GM13976 (cell line): ENCODE measurements at regions not wholly inside any gene's neighbourhood (a gene's known extent, or its start where the extent isn't known, plus 50 kb on each side); places are given as distances from the start of the nearest gene placed in this dataset.

Experiments used
- DNase-seq: peaks from one replicate; pipeline ENCODE4 v3.0.0; 2012; ENCODE audit warnings: low spot score
- CTCF ChIP-seq: IDR thresholded peaks from 2 replicates; pipeline ENCODE4 v1.5.1; 2012; ENCODE audit warnings: borderline replicate concordance, mild to moderate bottlenecking; ENCODE audit not compliant: insufficient read depth; ENCODE audit errors: extremely low read depth, missing control alignments, control extremely low read depth
- in situ Hi-C: fragments of 300-500 bp; cut with MboI; formaldehyde crosslinking; loops from one replicate; pipeline ENCODE4 v1.12.0; 2022; ENCODE audit warnings: low sequenced_read_pairs, mixed read lengths, inconsistent platforms; ENCODE audit not compliant: unreplicated experiment

GRCh38 chr2:122183890-122184289 lies 428.4 kb downstream of the TSN start:
- TF ChIP-seq CTCF: no peak
- no peak for DNase-seq
- in situ Hi-C loops: no loop called here

GRCh38 chr2:122186761-122187222 lies 431.3 kb downstream of the TSN start:
- DNase-seq: no peak
- in situ Hi-C loops: no loop called here
- no peak for TF ChIP-seq CTCF

DNA sequence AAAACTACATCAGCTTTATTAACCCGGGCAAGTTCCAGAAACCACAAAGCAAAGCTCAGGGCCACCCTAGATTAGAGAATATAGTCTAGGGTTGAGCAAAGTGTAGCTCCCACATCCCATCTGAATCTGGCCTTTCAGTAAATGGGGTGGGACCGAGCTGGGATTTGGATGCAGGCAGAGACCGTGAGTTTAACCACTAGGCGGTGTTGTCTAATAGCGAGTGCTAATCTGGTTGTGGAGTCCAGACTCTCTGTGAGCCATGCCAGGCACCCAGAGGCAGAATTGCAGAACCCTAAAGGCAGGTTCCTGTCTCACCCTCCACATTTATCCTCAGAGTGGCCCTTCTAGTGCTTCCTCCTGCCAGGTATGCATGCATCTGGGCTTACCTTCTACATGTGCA lies 435.9 kb downstream of the TSN start:
- in situ Hi-C loops: no loop called here
- peak; percentile 25 for DNase-seq
- TF ChIP-seq CTCF: no peak

GRCh38 chr2:122193622-122194021 lies 438.2 kb downstream of the TSN start:
- in situ Hi-C loops: no loop called here
- no peak for DNase-seq
- no peak for TF ChIP-seq CTCF

DNA sequence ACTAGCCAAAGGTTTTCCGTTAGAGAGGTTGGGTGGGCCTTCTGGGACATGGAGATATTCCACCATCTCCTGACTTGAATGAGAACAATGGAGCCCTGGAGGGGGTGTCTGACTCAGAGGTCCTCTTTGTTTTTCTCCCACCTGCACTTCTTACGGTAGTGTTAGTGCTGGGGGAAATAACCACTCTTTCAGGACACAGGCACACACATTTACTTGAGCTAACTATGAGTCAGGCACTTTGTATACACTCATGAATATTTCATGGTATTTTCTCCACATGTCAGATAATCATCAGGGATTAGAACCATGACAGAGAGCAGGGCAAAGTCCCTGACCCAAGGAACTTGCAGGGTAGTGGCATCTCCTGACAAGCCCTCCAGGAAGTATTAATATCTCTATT lies 439.1 kb downstream of the TSN start:
- DNase-seq: no peak
- no peak for TF ChIP-seq CTCF

DNA sequence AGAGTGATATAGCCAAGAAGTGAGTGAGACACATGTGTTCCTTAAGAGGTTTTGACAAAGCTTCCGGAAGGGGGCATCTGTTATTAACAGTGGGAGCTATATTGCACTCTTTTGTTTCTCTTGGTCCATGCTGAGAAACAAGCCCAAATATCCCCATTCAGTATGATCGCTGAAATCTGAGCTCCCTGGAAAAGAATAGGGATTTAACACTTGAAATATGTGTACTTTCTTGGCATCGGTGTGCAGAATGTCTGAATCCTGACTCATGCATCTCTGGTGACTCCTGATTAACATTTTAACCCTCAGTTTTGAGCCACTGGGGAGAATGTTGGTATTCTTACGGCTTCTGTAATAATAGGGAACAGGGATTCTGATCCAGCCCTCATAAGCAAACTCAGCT lies 448.1 kb downstream of the TSN start:
- DNase-seq: no peak
- no peak for TF ChIP-seq CTCF
- in situ Hi-C loops: no loop called here

More for the DNA sequence above, 439.1 kb downstream of the TSN start:
- in situ Hi-C loops: no loop called here

DNA sequence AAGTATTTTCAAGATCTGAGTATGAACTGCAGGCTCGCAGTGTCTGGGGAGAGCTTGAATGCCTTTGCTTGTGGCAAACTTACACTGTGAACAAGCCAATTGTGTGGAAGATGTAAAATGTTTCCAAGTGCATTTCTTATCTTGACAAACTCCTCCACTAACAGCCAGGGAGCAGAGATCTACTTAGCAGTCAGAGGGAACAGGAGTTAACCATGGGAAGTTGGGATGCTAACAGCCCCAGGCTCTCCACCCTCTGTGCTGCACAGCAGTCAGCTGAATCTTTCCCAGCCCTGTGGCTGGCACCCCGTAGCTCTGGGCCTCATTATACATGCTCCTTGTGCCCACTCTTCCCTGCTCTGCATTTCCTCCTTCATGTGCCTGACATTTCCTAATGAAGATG lies 450.2 kb downstream of the TSN start:
- DNase-seq: no peak
- TF ChIP-seq CTCF: no peak
- in situ Hi-C loops: no loop called here
